Glomerular endothelial cell (primary cell): ENCODE measurements at regions not wholly inside any gene's neighbourhood (a gene's known extent, or its start where the extent isn't known, plus 50 kb on each side); places are given as distances from the start of the nearest gene placed in this dataset.
"Not testable (repeated sequence)": the region's sequence is repeated elsewhere in the genome, so short reads cannot be mapped to it uniquely, and the experiment has no call there.

Experiments
- DNase-seq: peaks from one replicate; pipeline ENCODE4 v3.0.0-alpha.2; 2011; ENCODE audit warnings: low read depth, low spot score; ENCODE audit errors: extremely low read depth

DNA sequence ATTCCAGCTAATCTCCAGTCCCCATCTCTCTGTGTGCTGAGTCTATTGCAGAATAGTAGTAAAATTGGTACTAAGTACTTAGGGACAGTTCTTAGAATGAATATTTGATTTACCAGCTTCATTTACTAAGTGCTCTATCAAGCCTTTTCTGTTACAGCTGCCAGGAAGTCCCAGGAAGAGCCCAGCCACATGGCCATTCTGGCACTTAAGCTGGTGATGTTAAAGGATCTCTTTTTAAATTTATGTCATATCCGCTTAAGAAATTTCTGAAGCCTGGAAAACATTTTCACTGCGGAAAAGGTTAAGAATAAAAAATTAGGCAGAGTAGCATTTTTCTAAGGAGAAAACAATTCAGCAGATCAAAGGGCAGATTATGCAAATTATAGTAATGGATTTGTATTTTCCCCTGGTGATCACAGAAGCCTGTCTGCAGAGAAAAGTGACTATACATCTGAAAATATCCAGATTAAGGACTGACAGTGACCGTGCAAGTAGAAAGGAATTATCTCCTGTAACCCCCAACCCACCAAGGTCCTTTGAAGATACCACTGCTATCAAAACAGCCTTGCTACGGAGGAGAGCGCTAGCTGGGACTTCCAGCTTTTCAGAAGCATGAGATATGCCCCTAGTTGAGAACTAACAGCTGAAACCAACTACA, 260.8 kb downstream of the SH3BP4 start:
- DNase-seq: no peak

DNA sequence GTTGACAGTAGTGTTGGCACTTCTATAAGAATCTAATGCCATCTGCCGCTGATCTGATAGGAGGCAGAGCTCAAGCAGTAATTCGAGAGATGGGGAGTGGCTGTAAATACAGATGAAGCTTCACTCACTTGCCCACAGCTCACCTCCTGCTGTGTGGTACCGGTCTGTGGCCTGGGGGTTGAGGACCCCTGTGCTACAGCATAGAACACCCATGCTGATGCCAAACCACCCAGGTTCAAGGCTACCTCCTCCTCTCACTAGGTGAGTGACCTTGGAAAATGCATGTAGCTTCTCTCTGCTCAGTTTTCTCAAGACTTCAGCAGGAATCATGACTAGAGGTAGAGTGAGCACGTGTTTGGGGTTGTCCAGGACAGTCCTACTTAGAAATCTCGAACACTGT, 263.4 kb downstream of the SH3BP4 start:
- DNase-seq: no peak

DNA sequence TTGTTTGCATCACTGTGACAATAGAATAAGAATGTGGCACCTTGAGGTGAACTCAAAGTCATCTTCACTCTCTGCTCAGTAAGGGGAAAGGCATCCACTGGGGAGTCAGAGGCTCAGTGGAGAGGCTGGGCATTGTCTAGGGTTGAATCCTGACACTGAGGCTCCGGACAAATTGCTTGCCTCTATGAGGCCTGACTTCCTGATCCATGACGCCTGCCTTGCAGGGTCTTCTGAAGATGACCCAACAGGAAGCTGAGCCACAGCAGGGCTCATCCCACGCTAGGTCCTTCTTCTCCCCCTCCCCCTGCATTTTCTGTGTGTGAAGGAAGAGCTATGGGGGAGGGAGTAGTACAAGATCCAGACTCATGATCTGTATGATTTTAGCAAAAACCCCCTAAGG, 265.1 kb downstream of the SH3BP4 start:
- DNase-seq: no peak

DNA sequence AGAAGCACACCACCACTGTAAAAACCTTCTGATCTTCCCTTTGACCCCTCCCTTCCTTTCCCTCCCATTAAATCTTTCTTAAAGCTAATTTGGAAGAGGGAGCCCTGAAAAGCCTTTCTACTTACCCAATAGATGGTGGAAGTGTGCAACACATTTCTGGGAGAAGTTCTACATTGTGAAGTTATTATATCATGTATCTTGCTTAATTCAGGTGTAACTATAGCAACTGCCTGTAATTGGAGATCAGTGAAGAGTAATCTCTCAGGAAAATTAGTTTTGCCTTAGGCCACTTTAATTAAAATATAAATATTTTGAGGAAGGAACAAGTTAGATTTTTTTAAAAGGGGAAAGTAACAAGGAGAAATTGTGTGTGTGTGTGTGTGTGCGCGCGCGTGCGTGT, 266.0 kb downstream of the SH3BP4 start:
- no peak for DNase-seq

DNA sequence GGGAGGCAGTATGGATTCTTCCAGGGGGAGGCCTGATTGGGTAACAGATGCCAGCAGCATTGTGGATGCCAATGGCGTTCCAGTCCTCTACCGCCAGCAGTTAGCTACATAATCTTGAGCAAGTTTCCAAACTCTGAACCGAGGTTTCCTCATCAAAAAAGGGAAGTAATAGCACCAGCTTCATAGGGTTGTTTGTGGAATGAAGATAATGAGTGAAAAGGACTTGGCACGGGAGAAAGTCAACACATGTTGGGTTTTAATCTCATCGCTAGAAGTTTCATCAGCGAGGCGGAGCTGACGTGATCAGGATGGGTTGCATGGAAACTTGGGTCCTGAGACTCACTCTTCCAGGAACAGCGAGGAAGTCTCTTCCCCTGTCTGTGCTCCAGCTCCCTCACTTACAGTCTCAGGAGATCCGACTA, 266.7 kb downstream of the SH3BP4 start:
- DNase-seq: no peak

DNA sequence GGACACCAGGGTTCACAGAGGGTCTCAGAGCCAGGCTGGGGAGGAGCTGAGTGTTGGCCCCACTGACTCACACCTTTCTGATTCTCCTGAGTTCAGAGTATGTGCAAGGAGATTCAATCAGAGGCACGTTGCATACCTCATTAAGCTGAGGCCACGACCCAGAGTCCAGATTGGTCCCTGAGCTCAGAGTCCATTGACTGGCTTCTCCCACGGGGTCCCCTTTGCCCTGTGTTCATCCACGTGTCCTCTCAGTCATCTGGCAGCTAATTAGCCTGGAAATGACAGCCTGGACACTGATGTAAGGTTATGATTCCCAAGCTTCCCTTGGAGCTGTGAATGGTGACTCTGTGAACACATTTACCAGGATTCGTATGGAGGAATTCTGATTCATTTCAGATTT, 267.2 kb downstream of the SH3BP4 start:
- DNase-seq: no peak

DNA sequence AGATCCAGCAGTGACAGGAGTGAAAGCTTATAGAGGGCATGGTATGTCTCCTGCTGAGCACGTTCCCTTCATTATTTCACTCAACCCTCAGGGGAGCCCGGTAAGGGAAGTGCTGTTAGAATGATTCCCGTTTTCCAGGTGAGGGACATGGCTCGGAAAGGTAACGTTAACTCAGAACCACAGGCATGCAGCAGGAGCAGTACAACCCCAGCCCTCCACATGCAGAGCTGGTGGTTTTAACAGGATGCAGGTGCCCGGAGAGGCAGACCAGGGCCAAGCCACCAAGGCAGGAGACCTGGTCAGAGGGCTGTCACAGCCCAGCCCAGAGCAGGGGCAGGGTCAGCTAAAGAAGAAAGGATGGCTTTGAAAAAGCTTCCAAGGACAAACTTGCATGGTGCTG, 268.5 kb downstream of the SH3BP4 start:
- DNase-seq: no peak

DNA sequence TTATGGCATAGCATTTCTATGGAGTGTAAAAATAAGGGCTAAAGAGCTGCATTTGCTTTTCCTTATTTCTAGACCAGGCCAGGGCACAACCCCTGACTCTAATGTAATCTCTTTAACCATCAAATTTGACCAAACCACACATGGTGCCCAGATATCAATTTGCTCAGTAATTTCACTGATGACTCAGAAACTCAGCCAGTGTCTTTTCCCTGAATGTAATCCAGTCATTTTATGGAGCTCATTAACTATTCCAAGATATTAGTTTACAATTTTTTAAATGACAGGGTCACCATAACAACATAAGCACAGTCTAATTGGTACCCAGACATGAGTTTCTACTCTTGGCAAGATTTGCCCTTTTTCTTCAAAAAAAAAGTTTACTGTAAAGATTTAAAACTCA, 270.8 kb upstream of the AGAP1 start:
- no peak for DNase-seq

DNA sequence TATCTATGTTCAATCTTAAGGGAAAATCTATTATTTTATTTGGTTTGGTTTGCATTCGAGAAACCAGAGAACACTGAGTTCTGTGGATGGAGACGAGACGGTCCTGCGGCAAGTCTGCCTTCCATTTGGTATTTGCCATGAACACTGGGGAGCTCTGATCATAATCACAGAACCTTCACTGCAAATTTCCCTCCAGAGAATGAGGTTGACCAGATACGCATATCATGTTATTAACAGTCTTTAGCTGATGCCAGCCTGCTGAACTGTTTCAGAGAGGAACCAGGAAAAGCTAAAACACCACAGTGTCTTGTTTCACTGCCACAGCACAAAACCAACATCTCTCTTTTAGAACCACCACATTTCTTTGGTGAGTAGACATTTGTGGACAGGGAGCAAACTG, 269.4 kb upstream of the AGAP1 start:
- DNase-seq: no peak

DNA sequence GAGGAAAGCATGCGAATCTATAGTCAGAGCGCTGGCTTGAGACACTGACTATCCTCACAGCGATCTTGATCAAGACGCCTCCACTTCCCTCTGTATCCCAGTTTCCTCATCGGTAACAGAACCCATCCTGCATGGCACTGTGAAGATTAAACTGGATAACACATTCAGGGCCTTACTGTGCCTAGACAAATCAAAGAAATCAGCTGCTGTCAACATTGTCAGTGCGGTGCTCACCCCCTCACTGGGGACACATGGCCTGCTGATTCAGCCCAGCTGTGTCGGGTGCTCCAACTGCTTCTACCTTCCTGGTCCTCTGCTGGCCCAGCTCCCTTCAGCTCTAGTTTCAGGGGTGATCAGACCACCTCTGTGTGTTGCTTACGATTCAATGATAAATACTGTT, 268.6 kb upstream of the AGAP1 start:
- DNase-seq: no peak

DNA sequence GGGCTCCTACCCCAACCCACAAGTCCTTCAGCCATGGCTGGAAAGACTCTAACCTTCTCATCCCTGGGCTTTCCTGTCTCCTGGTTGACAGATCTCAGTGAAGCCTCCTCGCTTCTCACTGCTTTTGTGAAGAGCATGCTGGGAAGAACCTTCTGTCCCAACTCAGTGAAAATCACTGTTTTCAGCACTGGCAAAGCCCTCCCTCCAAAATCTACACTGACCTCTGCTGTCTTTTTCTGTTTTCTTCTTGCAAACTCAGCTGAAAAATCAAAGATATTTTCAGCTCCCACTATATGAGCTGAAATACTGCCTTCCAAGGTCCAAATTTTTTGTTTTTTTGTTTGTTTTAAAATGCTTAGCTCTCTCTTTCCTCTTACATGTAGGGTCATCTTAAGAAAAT, 266.3 kb upstream of the AGAP1 start:
- no peak for DNase-seq

DNA sequence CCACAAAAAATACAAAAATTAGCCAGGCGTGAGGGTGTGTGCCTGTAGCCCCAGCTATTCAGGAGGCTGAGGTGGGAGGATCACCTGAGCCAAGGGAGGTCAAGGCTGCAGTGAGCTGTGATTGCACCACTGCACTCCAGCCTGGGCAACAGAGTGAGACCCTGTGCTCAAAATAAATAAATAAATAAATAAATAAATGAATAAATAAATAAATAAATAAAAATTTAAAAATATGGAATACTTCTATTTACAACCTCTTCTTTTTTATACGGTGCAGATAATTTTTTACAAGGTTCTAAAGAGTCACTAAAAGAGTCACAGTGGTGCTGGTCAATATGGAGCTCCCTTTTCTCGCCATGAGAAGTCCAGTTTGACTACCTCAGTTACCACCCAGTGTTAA, 265.4 kb upstream of the AGAP1 start:
- not testable (repeated sequence) for DNase-seq

DNA sequence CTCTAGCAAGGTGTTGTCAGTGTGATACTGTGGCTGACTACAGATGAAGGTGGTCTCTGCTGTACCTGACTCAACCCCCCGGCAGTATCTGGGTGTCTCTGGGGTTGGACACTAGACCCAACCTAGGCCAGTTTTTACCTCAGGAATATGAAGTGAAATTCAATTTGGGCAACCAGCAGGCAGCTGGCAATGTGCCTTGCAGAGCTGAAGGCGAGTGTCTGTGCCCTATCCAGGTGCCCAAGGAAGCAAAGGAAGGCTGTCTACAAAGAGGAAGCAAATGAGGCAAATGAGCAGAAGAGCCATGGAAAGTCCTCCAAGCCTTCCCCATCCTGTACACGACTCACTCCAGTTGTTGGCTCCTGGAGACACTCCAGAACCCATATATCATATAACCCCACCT, 264.6 kb upstream of the AGAP1 start:
- no peak for DNase-seq

DNA sequence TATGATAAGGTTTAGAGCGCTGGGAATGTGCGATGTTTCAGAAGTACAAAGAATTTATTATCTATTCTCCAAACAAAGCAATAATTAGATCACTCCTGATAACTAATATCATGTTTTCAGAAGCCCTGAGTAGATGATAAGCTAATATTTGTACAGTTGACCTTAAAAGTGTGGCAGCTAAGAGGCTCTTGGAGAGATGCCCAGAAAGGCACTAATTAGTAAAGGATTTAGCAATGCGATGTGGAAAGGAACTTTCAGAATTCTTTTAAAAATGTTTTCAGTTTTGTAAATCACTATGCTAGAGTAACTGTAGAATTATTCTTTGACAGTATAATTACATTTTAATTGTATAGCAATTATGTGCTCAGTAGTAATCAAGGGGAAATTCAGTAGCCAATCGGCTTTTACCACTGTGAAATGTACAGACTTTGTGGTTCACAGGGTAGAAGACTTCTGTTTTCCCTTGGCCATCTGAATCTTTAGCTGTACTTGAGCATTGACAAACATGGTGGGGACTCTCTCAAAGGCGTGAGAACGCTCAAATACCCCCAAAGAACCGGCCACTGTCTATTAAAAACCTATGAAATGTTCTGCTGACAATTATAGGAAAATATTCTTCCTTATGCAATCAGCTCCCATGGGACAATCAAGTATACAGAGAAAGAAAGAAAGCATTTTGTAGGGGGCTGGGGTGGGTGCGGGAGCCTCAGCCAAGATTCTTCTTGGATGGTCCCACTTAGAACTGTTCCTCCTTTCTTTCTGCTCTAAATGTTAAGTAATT, 262.8 kb upstream of the AGAP1 start:
- DNase-seq: no peak

DNA sequence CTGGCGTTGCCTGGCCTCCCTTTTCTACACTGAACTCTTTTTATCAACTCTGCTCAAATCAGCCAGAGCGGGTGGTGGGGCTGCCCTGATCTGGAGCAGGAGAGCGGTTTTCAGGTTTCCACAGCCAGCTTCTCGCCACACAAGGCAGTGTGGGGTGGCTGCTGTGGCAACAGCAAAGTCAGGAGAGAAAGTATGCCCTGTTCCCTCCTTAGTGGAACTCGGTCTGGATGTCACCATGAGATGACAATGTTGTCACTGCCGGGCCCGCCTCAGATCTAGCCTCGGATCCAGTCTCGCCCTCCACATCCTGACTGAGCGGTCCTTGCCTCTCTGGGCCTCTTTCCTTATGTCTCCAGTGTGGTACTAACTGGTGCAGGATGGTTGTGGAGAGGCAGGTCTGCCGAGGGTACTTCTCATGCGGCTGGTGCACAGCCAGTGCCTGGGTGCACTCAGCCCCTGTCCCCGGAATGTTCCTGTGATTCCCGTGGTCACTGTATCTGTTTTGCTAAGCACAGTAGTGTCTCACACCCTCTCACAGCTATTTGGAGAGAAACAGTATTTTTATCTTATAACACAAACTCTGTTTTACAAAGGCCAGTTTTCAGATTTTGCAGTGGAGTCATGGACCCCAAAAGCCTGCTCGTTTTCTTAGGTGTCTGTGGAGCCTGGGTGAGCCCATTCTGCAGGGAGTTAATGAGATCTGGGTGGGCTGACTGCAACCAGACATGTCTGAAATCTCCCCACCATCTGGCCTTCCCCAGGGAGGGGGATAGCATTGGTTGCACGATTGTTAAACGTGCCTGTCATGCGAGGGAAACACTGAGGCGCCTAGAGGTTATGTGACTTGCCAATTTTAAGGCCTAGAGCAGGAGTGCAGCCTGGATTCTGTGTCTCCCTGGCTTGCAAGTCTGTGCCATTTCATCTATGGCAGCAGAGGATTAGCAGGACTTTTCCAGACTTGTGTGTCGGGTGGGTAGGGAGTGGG, 261.1 kb upstream of the AGAP1 start:
- no peak for DNase-seq

DNA sequence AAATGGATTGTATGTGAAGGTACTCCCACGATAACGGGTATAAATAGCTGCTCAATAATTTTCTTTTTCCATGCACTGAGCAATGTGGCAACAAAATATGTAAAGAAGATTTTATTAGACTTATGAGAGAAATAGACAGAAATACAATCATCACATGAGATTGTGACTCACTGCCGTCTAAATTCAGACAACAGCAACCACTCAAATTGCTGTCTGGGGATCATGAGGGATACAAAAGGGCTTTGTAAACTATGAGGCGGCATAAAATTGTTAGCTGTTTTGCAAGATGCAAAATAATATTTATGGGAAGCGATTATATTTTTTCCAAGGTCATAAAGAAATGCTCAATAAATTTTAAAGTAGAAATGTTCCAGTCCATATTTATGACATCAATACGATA, 259.1 kb upstream of the AGAP1 start:
- no peak for DNase-seq

DNA sequence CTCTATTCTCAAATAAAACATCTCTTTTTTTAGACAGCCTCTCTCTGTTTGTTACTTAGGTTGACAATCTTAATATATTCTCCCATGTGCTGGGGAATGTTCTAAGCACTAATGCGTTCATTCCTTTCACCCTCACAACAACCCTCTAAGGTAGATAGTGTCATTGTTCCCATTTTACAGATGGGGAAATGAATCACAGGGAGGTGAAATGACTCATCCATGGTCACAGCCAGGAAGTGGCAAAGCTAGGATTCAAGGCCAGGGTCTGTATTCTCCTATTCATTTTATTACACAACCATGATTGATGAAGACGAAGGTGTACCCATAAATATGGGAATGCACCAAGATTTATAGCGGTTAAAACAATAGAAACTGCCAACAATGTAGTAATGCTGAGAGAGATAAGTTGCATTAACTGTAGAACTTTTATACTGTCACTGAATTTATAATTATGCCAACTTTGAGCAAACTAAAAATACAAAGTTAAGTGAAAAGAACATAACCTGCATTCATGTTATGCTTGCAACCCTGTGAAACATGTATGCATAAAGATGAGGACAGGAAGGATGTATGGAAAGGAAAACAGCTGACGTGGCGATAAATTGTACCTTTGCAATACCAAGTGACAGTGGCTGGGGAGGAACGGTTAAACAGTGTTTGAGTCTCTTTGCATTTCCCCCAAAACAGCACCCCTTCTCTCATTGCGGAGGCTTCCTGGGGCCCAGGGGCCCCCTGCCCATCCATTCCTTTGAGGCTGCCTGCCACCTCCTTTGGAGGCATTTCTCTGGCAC, 257.7 kb upstream of the AGAP1 start:
- DNase-seq: no peak

DNA sequence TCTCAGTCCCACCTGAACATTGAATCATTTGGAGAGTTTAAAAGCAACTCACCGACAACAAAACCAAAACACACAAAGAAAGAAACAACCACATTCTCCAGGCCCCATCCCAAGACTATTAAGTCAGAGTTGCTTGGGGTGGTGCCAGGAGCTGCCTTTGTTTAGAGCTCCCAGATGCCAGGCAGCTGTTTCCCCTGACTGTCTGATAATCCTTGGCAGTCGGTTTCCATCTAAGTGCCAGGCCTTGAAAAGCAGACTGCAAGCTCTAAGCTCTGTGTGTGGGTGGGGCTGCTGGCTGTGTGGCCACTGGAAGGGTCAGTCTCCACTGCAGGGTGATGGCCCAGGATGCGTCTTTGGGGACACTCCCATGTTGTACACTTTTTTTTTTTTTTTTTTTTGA, 255.3 kb upstream of the AGAP1 start:
- DNase-seq: peak; percentile 78

DNA sequence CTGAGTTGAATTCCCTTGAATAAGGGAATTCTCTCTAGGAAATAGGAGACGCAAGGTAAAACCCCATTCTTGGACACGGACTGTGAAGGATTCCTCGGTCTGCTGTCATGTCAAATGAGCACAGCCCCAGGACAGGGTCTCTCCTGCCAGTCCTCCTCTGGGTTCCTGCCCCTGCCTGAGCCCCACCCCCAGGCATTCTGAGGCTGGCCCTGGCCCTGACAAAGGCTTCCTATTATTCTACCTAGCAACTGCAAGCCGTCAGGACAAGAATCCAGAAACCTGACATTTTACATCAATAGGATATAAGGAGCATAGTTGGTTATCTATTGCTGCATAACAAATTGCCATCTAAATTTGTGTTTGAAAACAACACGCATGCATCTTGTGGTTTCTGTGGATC, 253.3 kb upstream of the AGAP1 start:
- no peak for DNase-seq
